ENCODE measurements at regions not wholly inside any gene's neighbourhood (a gene's known extent, or its start where the extent isn't known, plus 50 kb on each side); places are given as distances from the start of the nearest gene placed in this dataset.

DNA sequence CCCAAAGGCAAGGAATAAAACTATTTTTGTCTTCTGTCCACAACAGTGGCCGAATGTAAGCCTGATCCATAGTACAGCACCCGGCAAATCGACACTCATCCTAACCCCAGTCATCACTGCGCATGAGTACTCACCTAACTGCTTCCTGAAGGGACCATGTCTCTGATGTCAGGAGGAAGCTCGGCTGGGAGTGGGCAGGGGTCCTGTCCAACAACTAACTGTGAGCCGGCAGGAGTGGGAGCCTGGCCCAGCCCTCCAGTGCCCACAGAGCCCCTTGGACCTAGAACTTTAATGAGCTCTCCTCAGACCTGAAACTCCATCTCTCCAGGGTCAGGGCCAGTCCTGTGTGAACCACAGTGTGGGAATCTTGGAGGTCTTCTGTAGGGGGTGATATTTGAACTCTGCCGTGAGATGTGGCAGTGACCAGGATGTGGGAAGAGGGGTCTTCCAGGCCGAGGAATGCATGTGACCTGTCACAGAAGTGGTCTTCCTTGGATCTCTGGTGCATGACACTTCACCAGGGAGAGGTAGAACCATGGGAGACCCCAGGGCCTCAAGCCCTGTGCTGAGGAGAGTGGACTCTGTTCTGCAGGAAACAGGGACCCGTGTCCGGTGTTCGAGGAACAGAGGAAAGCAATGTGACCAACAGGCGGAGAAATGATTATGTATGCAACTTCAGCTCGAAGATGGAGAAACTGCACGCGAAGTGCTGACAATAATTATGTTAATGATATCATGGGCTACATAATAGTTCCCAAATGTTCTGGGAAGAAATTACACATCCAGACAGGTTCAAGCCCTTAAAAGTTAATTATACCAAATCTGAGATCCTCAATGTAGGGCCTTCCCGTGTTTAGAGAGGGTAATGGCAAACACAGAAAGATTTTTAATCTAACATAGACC is 240.1 kb upstream of the HDAC4 start:
- WGBS = 81% methylated on average over 16 of the region's 16 CpGs
- peaks cover 5% of the 10 kb centered on the region for H3K9me3 ChIP-seq
- no peak overlapping the region for H3K4me3 ChIP-seq
- no peaks in the 10 kb centered on the region for H3K4me1 ChIP-seq
- no peaks in the 10 kb centered on the region for H3K36me3 ChIP-seq
- no peak for DNase-seq (ENCODE audit: low spot score in 2 of 2)
- TF ChIP-seq EP300 (IDR thresholded peaks at IDR 0.05) = no peak
- no peak for TF ChIP-seq POLR2A (IDR thresholded peaks at IDR 0.05)
- no peak for TF ChIP-seq POLR2AphosphoS5 (IDR thresholded peaks at IDR 0.05)
- TF ChIP-seq, protein P1, sequence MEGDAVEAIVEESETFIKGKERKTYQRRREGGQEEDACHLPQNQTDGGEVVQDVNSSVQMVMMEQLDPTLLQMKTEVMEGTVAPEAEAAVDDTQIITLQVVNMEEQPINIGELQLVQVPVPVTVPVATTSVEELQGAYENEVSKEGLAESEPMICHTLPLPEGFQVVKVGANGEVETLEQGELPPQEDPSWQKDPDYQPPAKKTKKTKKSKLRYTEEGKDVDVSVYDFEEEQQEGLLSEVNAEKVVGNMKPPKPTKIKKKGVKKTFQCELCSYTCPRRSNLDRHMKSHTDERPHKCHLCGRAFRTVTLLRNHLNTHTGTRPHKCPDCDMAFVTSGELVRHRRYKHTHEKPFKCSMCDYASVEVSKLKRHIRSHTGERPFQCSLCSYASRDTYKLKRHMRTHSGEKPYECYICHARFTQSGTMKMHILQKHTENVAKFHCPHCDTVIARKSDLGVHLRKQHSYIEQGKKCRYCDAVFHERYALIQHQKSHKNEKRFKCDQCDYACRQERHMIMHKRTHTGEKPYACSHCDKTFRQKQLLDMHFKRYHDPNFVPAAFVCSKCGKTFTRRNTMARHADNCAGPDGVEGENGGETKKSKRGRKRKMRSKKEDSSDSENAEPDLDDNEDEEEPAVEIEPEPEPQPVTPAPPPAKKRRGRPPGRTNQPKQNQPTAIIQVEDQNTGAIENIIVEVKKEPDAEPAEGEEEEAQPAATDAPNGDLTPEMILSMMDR (IDR thresholded peaks at IDR 0.05) = no peak
- peaks cover 8% of the 10 kb centered on the region for H3K27me3 ChIP-seq
- no peak overlapping the region for H3K27ac ChIP-seq

DNA sequence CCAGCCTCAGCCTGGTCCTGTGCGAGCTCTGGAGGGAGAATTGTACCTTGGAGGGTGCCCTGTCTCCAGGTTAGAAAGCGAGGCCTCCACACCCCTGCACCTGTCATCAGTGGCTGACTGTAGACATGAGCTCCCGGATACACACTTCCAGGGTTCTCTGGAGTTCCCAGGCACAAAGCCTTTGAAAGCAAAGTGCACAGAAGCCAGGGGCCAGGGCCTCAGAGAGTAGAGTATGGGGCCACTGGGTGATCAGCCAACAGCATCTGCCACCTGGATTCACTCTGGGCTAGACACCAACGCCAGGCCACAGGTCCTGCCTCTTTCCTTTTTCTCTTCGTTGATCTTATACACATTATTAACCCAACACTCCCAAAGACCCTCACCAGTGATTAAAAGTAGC is 239.4 kb upstream of the HDAC4 start:
- H3K4me3 ChIP-seq = no peak overlapping the region
- DNase-seq (ENCODE audit: low spot score in 2 of 2) = no peak
- WGBS = 86% methylated on average over 5 of the region's 5 CpGs
- H3K36me3 ChIP-seq = no peaks in the 10 kb centered on the region
- H3K27me3 ChIP-seq = peaks cover 5% of the 10 kb centered on the region
- H3K4me1 ChIP-seq = no peaks in the 10 kb centered on the region
- H3K27ac ChIP-seq = no peak overlapping the region
- H3K9me3 ChIP-seq = peaks cover 6% of the 10 kb centered on the region
- TF ChIP-seq EP300 (IDR thresholded peaks at IDR 0.05) (no peak), POLR2AphosphoS5 (IDR thresholded peaks at IDR 0.05) (no peak), POLR2A (IDR thresholded peaks at IDR 0.05) (no peak)
- TF ChIP-seq, protein P1 (IDR thresholded peaks at IDR 0.05) = no peak

DNA sequence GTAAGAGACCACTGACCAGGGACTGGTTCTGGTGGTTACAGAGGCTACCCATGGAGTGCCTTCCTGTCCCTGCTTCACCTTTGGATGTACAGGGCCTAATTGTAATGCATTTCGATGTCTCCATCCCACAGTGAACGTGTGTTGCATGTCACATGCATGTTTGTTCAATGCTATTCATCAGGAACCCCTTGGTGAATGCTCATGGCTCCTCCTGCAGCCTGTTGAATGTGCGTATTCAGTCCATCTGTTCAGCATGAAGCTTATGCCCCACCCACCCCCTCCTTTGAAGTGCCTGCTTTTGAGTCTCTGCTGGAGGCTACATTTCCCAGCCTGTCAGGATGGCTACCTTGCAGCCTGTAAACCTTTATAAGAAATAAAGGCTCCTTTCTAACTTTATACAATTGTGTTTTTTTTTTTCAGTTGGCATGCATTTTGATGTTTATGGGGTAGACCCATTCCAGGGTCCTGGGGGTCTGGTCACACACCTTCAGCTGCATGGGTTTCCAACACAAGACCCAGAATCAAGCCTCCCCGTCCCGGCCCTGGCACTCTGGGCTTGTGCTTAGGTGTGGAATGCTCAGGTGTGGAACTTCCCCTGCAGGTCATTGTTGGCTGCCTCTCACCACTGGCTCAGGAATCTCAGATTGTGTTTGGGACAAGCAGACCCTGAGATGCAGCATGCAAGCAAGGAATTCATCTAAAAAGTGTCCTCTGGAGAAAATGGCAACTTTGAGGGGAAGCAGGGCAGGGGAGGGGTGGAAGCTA is 238.8 kb upstream of the HDAC4 start:
- Histone ChIP-seq H3K4me3 (no peak overlapping the region), H3K27me3 (peaks cover 5% of the 10 kb centered on the region), H3K4me1 (no peaks in the 10 kb centered on the region), H3K36me3 (no peaks in the 10 kb centered on the region), H3K9me3 (peaks cover 6% of the 10 kb centered on the region), H3K27ac (no peak overlapping the region)
- TF ChIP-seq EP300 (IDR thresholded peaks at IDR 0.05) = no peak
- TF ChIP-seq POLR2AphosphoS5 (IDR thresholded peaks at IDR 0.05) = no peak
- no peak for DNase-seq (ENCODE audit: low spot score in 2 of 2)
- WGBS = 79% methylated on average over 5 of the region's 5 CpGs

GRCh38 chr2:239638376-239638775 is 237.6 kb upstream of the HDAC4 start:
- DNase-seq (ENCODE audit: low spot score in 2 of 2) = no peak
- Histone ChIP-seq H3K27ac (no peak overlapping the region), H3K27me3 (peaks cover 5% of the 10 kb centered on the region), H3K9me3 (peaks cover 6% of the 10 kb centered on the region), H3K4me3 (no peak overlapping the region), H3K36me3 (no peaks in the 10 kb centered on the region), H3K4me1 (no peaks in the 10 kb centered on the region)
- no peak for TF ChIP-seq POLR2AphosphoS5 (IDR thresholded peaks at IDR 0.05)
- TF ChIP-seq, protein P1 (IDR thresholded peaks at IDR 0.05) = no peak
- WGBS = 85% methylated on average over 4 of the region's 4 CpGs

- Histone ChIP-seq H3K27me3 (peaks cover 5% of the 10 kb centered on the region), H3K36me3 (no peaks in the 10 kb centered on the region), H3K4me3 (no peak overlapping the region), H3K4me1 (no peaks in the 10 kb centered on the region), H3K9me3 (peaks cover 6% of the 10 kb centered on the region), H3K27ac (no peak overlapping the region)
- no peak for TF ChIP-seq EP300 (IDR thresholded peaks at IDR 0.05)
- no peak for TF ChIP-seq POLR2A (IDR thresholded peaks at IDR 0.05)
- TF ChIP-seq, protein P1 (IDR thresholded peaks at IDR 0.05) = no peak
- TF ChIP-seq POLR2AphosphoS5 (IDR thresholded peaks at IDR 0.05) = no peak
- WGBS = 96% methylated on average over 3 of the region's 3 CpGs
- no peak for DNase-seq (ENCODE audit: low spot score in 2 of 2)
These were observed 236.0 kb upstream of the HDAC4 start for GRCh38 chr2:239636808-239637207.

Data from suprapubic skin (tissue), 4 donors.